CD4-positive, alpha-beta T cell treated with Interleukin-4 for 4 hours (primary cell): ENCODE measurements at regions not wholly inside any gene's neighbourhood (a gene's known extent, or its start where the extent isn't known, plus 50 kb on each side); places are given as distances from the start of the nearest gene placed in this dataset.
"Not testable (repeated sequence)": the region's sequence is repeated elsewhere in the genome, so short reads cannot be mapped to it uniquely, and the experiment has no call there.

Experiments
- DNase-seq: peaks from one replicate; pipeline ENCODE4 v3.0.0-alpha.2; 2020

DNA sequence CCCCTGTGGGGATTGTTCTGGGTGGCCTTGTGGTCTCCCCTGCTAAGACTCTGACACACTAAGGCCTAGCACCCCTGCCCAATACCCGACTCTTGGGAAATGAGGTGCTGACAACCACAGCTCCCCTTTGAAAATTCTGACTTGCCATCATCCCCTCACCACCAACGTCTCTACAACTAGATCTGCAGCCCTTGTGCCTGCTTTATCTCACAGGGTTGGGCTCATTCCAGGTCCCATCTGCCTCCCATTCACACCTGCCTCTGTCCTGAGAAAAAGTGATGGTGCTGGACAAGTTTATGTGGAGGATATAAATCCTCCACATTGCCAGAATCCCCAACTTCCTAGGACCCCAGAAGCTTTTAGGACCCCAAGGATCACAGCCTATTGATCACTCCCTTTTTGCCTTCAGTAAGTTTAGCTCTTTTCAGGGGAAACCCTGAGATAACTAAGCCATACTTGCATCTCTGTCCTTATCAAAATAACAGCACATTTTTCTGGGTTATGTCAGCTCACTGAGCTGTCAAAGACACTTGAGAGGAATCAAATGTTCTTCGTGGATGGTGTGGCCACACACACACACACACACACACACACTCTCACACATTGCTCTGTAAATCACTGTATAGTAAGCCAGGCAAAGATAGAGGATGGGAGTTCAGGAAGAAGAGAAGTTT, 136.8 kb upstream of the CES5A start:
- DNase-seq = no peak

DNA sequence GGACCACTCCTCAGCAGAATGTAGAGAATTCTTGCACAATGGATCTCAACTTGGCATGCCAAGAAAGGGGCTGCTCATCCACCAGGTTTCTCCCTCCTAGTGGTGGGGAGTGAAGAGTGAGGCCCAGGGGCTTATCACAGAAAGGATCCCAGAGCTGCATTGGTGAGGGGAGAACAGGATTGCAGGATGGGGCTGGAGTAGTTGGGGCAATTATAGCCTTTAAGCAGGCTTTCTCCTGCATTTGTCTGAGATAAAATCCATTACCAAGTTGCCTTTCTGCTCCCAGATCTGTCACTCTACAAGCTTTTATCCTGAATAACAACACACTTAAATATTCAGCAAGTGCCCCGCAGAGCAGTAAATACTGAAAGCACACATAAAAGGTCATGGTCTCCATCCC, 130.8 kb upstream of the CES5A start:
- no peak for DNase-seq

DNA sequence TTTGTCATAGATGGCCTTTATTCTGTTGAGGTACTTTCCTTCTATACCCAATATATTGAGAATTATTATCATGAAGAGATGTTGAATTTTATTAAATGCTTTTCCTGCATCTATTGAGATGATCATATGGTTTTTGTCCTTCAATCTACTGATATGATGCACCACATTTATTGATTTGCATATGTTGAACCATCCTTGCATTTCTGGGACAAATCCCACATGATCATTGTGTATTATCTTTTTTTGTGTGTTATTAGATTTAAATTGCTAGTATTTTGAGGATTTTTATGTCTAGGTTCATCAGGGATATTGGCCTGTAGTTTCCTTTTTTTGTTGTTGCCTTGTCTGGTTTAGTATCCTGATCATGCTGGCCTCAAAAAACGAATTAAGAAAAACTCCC, 124.5 kb upstream of the CES5A start:
- DNase-seq = no peak

DNA sequence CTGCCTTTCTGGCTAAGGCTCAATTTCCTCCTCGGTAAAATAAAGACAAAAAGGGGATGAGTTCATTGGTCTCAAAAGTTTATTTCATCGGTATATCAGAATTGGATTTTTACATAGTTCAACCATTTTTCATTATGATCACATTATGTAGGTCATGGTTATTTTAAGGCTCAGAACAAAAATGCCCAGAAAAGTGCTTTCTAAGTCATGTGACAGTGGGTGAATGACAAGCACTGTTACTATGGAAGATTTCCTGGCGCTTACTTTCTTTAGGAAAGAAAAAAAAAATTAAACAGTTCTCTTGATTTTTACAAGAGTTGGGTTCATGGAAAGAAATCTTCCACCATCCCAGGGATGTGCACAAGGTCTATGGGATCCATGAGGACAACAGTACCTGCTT, 117.9 kb upstream of the CES5A start:
- DNase-seq = no peak

DNA sequence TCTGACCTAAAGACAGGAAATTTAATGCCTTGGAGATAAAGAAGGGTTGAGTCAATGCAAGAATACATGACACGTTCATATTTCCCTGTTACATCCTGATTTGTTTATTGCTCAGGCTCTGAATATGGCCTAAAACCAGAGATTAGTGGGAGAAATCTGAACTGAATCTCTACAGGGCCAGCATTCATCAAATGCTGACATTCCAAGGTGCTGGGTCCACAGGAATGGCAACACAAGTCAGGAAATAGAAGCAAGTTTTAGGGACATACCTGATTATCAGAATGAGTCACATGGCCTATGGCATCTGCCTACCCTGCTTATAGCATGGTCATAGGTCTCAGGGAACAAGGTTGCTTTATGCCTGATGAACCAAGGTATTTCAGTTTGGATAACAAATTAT, 117.4 kb upstream of the CES5A start:
- DNase-seq = no peak

DNA sequence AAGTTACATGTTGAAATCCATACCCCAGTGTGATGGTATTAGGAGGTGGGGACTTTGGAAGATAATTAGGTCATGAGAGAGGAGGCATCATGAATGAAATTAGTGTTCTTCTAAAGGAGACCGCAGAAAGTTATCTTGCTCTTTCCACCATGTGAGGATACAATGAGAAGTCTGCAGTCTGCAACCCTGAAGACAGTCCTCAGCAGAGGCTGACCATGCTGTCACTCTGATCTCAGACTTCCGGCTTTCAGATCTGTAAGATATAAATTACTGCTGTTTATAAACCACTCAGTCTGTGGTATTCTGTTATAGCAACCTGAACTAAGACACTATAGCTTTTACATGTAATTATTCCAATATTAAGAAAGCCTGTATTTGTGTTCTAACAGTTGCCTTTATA, 116.7 kb upstream of the CES5A start:
- no peak for DNase-seq

DNA sequence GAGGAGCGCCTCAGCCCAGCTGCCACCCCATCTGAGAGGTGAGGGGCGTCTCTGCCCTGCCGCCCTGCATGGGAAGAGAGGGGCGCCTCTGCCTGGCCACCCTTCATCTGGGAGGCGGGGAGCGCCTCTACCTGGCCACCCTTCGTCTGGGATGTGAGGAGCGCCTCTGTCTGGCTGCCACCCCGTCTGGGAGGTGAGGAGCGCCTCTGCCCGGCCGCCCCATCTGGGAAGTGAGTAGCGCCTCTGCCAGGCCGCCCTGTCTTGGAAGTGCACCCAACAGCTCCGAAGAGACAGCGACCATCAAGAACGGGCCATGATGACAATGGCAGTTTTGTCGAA, 114.4 kb upstream of the CES5A start:
- DNase-seq = no peak

DNA sequence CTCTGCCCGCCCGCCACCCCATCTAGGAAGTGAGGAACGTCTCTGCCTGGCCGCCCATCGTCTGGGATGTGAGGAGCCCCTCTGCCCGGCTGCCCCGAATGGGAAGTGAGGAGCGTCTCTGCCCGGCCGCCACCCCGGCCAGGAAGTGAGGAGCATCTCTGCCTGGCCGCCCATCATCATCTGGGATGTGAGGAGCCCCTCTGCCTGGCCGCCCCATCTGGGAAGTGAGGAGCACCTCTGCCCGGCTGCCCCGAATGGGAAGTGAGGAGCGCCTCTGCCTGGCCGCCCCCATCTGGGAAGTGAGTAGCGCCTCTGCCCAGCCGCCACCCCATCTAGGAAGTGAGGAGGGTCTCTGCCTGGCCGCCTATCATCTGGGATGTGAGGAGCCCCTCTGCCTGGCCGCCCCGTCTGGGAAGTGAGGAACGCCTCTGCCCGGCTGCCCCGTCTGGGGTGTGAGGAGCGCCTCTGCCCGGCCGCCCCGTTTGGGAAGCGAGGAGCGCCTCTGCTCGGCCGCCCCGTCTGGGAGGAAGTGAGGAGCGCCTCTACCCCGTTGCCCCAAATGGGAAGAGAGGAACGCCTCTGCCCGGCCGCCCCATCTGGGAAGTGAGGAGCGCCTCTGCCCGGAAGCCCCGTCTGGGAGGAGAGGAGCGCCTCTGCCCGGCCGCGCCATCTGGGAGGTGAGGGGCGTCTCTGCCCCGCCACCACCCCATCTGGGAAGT, 113.8 kb upstream of the CES5A start:
- DNase-seq = not testable (repeated sequence)

DNA sequence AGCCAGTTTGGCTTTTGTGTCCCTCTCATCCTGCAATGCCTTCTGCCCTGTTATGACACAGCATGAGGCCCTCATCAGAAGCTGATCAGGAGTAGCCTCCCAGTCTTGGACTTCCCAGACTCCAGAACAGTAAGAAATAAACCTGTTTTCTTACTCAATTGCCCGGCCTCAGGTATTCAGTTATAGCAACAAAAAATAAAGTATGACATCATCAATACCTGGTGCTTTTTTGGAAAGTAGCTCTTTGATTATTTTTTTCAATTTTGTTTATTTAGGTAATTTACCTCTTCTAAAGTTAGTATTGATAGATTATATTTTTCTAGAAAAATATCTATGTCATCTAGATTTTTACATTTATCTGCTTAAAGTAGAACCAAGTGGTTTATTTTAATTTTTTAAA, 112.8 kb upstream of the CES5A start:
- no peak for DNase-seq

DNA sequence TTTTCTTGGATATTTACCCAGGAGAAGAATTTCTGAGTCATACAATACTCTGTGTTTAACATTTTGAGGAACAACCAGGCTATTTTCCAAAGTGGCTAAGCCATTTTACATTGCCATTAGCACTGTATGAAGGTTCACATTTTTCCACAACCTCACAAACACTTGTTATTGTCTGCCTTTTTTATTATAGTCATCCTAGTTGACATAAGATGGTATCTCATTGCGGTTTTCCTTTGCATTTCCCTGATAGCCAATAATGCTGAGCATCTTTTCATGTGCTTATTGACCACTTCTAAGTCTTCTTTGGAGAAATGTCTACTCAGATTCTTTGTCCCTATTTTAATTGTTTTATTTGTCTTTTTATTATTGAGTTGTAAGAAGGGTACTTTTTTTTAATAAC, 107.4 kb upstream of the CES5A start:
- DNase-seq = no peak

DNA sequence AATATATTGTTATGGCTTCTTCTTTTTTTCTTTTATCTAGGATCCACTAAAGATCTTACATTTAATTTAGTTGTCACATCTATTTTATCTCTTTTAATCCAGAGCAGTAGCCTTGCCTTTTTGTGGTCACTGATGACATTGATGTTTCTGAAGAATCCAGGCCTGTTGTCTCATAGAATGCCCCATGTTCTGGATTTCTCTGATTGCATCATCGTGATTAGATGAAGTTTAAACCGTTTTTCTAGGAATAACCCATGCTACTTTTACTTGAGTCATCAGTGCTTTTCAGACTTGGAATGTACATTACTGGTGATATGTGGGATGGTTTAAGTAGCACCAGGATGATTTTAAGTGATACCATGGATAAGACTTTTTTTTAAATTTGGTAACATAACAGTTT, 106.4 kb upstream of the CES5A start:
- no peak for DNase-seq

DNA sequence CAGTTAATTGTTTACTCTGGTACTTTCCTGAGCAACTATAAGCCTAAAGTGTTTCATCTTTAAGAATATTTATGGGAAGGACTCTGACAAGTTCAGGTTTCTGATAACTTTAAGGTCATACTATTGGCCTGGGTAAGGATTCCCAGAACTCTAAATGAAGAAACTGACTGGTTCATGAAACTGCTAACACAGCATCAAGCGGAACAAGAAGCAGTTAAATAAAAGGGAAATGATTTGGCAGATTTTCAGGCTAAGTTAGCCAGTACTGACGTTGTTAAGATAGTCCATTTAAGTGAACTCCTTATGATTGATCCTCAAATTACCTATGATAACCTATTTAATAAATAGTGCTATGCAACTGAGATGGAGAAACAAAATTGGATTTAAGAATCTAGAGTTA, 101.6 kb upstream of the CES5A start:
- no peak for DNase-seq

DNA sequence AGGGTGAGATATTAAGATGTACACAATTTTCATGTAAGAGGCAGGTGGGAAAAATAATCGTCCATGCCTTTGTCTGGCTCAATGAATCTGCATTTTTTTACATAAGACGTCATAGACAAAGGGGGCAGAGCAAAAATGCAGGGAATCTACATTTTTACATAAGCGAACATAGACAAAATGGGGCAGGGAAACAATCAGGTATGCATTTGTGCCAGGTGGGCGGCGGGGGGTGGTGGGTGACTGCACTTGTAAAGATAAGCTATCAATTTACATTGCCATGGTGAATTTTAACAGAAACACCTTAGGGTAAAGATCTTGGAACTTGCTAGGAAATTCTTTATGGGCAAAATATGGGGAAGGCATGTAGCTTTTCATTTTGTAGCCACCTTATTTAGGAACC, 96.3 kb upstream of the CES5A start:
- no peak for DNase-seq

DNA sequence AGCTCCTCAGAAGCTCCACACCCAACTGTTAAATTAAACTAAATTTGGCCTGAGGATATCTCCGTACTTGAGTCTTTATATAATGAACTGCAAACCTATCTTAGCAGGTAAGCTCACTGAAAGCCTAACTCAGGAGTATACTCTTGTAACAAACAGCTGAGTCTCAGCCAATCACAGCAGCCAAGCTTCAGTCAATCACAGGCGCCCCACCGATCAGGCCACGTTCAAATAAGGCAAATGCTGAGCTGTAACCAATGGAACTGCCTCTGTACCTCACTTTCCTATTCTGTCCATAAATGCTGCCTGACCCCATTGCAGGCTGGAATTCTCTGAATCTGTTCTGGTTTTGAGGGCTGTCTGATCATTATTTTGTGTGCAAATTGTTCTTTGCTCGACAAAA, 93.0 kb upstream of the CES5A start:
- no peak for DNase-seq

DNA sequence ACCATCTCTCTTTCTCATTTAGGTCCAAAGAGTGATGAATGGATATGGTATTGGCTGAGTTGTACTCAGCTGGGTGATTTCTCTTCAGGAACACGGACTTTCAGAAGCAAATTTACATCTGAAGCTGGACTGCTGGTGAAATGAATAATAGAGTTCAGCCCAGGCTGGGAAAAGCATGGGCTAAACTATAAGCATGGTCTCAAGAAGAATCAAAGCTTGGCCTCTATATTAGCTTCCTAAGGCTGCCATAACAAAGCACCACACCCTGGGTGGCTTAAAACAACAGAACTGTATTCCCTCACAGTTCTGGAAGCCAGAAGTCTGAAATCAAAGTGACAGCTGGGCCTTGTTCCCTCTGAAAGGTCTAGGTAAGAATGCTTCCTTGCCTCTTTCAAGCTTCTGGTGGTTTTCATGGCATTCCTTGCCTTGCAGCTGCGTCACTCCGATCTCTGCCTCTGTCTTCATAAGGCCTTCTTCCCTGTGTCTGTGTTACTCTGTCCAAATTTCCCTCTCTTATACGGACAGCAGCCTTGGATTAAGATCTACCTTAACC, 89.8 kb upstream of the CES5A start:
- DNase-seq = no peak

DNA sequence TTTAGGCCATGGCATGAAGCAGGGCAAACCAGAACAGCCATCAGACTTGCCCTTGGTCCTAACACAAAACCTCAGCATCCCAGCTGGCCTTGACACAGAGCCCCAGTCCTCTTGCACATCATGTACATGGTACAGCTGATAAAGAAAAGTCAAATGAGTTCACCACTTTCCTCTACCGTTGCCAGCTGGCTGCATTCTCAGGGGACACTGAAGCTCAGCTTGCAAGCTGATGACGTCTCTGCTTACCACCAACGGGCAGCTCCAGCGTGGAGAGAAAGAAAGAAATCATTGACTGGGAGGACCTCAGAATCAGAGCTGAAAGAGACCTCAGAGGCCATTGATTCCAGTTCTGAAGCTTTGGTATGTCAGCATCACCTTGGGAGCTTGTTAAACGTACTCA, 80.7 kb upstream of the CES5A start:
- no peak for DNase-seq

DNA sequence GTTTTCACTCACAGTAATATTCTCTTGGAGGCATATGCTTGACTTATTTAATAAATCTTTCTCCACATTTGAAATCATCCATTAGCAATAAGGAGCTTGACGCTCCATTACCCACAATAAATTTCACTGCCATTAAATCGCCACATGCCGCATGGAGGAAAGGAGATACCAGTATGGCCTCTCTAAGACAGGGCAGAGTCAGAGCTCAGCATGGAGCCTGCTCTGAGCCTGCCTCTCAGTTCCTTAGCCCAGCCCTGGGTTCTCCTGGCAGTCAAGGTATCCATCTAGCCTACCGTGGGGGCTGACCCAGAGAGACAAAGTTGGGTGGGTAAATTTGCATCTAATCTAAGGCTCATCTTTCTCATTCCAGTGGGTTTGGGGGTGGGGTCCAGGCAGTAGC, 80.3 kb upstream of the CES5A start:
- no peak for DNase-seq

DNA sequence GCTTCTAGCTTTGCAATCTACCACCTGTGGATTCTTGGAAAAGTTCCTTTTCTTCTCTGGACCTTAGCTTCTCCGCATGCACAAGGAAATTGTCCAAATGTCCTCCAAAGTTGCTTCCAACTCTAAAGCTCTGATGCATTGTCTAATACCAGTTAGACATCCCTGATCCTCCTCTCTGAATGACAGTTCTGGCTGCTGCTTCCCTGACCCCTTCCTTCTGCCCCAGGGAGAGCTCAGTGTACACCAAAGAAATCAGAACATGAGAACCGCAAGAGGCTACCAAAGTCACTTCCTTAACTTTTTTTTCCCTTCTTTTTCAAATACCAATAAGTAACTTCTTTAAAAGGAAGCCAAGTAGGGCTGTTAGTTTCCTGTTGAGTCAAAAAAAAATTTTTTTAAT, 79.7 kb upstream of the CES5A start:
- DNase-seq = no peak

DNA sequence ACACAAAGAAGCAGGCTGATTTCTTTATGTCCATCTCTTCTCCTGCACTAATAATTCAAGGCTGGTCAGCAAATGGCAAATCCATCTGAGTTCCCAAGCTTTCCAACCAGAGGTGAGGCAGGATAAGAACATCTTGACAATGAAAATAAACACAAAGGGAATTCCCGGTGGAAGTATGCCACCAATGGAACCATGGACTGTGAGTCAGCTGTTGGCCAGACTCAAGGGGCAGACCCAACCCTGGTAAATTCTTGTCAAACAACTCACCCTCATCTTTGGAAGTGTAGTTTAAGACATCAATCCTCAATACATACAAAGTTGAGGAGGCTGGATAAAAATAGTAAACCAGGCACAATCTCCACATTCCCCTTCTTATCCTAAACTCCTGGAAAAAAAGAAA, 74.3 kb upstream of the CES5A start:
- no peak for DNase-seq

DNA sequence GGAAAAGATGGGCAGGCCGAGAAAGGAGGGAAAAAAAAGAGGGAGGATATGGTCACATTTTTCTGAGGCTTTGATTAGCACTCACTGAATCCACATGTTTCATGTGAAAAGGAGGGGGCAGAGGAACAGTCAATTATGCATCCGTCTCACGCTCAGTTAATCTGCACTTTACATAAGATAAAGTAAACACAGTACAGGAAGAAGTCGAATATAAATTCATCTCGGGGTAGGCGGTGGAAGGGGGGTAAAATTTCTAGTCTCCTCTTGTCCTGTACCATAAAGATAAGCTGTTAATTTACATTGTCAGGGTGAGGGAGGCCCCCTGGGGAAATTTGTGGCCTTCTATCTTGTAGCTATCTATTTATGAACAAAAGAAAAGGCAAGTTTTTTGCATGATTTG, 73.1 kb upstream of the CES5A start:
- DNase-seq = no peak

DNA sequence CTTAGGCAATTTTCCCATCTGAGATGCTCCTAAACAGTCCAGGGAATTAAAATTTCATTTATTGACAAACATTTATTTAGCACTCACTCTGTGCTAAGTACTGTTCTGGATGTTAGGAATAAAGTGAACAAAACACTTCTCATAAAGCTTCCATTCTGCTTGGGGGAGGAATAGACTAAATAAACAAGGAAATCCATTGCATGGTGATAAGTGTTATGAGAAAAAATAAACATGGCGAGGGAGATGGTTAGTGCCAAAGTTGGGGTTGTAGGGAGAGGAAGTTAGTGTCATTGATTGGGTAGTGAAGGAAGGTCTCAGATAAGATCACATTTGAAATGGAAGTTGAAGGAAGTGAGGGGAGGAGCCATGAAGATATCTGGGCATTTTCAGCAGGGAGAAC, 72.2 kb upstream of the CES5A start:
- no peak for DNase-seq

DNA sequence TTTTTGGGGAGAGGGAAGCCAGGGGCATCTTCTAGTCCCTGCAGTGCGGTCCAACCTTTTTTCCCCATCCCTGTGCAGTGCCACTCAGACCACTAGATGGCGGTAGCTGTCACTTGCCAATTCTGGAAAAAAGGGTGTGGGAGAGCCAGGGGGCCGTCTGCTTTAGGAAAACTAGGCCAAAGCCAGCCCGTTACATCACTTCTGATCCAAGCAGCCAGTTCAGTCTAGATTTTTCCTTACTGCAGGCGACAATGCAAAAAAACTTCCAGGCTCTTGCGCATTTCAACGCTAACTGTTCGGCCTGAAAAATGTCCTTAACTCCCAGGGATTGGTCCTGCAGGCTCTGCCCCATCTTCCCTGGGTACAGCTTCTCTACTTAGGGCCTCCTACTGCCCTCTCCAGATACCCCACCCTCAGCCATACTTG, 69.2 kb upstream of the CES5A start:
- DNase-seq = peak; percentile 44

DNA sequence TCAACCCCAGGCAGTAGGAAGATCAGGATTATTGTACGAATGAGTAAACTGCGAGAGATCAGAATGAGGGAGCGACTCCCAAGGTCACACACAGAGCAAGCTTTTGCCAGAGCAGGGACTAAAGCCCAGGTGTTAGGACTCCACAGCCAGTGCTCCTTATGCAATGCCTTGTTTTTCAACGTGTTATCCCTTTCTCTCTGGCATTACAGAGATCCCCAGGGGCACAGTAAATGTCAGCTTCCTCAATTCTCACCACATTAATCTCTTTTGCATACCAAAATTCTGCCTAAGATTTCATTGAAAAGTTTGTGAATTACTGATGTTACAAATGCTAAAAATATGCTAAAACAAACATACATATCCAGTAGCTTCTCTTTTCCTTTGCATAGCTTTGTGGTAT, 68.1 kb upstream of the CES5A start:
- DNase-seq = no peak

DNA sequence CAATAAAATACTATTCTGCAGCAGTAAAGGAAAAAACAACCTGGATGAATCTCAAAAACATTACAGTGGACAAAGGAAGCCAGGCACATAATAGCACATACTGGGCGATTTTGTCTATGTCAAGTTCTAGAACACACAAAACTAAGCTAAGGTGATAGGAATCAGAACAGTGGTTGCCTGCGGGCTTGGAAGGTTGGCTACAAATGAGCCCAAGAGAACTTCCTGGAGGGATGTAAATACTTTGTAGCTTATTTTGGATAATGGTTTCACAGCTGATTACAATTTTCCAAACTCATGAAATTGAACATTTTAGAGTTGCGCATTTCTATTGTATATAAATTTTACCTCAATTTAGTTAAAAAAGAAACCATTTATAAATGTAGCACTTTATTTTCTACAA, 67.6 kb upstream of the CES5A start:
- DNase-seq = no peak

DNA sequence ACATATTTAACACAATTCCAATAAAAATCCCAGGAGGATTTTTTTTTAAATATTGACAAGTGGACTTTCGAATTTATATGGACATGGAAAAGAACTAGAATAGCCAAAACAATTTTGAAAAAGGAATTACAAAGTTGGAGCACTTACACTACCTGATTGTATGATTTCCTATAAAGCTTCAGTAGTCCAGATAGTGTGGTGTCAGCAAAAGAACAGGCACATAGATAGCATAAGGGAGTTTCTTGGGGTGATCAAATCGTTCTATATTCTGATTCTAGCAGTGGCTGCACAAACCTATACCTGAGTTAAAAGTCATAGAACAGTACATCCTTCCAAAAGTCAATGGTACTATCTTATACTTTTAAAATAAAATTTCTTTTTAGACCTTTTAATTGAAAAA, 66.4 kb upstream of the CES5A start:
- DNase-seq = no peak
